Testis (tissue), 2 donors: ENCODE measurements at regions not wholly inside any gene's neighbourhood (a gene's known extent, or its start where the extent isn't known, plus 50 kb on each side); places are given as distances from the start of the nearest gene placed in this dataset.

ENCODE experiments used
- CTCF ChIP-seq, 3 experiments: fragments of 450-650 bp in 2 of 3; fragments of 200-600 bp in 1 of 3; sonication (generic) in 1 of 3; IDR thresholded peaks; one replicate each; pipeline ENCODE4 v1.5.1; 2016 to 2019; ENCODE audit warnings: antibody characterized with exemption in 3 of 3, mild to moderate bottlenecking in 2 of 3, moderate library complexity in 1 of 3
- POLR2A ChIP-seq: fragments of 450-650 bp; IDR thresholded peaks from one replicate; pipeline ENCODE4 v1.6.1; 2017; ENCODE audit warnings: antibody characterized with exemption, mild to moderate bottlenecking, moderate library complexity

- TF ChIP-seq CTCF (IDR thresholded peaks at IDR 0.05) (no peak), POLR2A (no peak)
Measured at GRCh38 chr17:79661292-79662041, 50.6 kb upstream of the RBFOX3 start.
